ENCODE measurements at regions not wholly inside any gene's neighbourhood (a gene's known extent, or its start where the extent isn't known, plus 50 kb on each side); places are given as distances from the start of the nearest gene placed in this dataset.

GRCh38 chr3:171971919-171972514, 67.4 kb upstream of the FNDC3B start:
- TF ChIP-seq TBP (IDR thresholded peaks at IDR 0.05; ENCODE audit: low read depth, low read length) (no peak), POLR2AphosphoS5 (IDR thresholded peaks at IDR 0.05; ENCODE audit: low read depth, low read length) (no peak), EZH2 (IDR thresholded peaks at IDR 0.05; ENCODE audit: low read depth, low read length, severe bottlenecking) (no peak), RBBP5 (IDR thresholded peaks at IDR 0.05; ENCODE audit: borderline replicate concordance, low read depth, low read length) (no peak), CEBPB (IDR thresholded peaks at IDR 0.05; ENCODE audit: low read depth, low read length) (no peak), RNF2 (IDR thresholded peaks at IDR 0.05; ENCODE audit: borderline replicate concordance, low read depth, low read length, missing control alignments, poor library complexity, severe bottlenecking) (no peak), YY1 (IDR thresholded peaks at IDR 0.05; ENCODE audit: low read depth, low read length) (no peak), CREB1 (IDR thresholded peaks at IDR 0.05) (no peak), CHD2 (IDR thresholded peaks at IDR 0.05; ENCODE audit: low read length) (no peak), TAF7 (optimal IDR thresholded peaks at IDR 0.05; ENCODE audit: borderline replicate concordance, low read depth, low read length) (no peak), BCL11A (IDR thresholded peaks at IDR 0.05; ENCODE audit: low read depth in 2 of 2, low read length in 2 of 2) (no peak)
- 70% methylated on average over 1 of the region's 1 CpG; no CpG with 5 or more reads in 1 of the 2 experiments for WGBS, 2 experiments (ENCODE audit: extremely low coverage in 1 of 2, insufficient coverage in 1 of 2, insufficient read length in 1 of 2, insufficient replicate concordance in 2 of 2, low coverage in 1 of 2, low lambda C conversion rate in 2 of 2, missing lambda C conversion rate in 1 of 2)
- Histone ChIP-seq H3K23ac (ENCODE audit: insufficient read length) (no peak overlapping the region), H3K79me1 (ENCODE audit: low read depth, low read length) (no peaks in the 10 kb centered on the region), H2AFZ (ENCODE audit: low read length) (no peak overlapping the region), H3K4ac (replicated peaks; ENCODE audit: insufficient read length, low read depth, low read length) (no peak overlapping the region), H3K14ac (ENCODE audit: insufficient read length) (no peak overlapping the region), H2BK15ac (ENCODE audit: low read length) (no peak overlapping the region), H3K23me2 (ENCODE audit: low read depth, low read length) (no peaks in the 10 kb centered on the region; the same call in 1 of the 2 replicates), H4K91ac (replicated peaks; ENCODE audit: insufficient read length, low read length) (no peak overlapping the region), H3K4me2 (ENCODE audit: insufficient read depth in 1 of 2, low read depth in 2 of 2, low read length in 2 of 2) (no peak overlapping the region), H4K8ac (ENCODE audit: extremely low read depth, insufficient read depth, low read length) (no peak overlapping the region), H4K5ac (ENCODE audit: insufficient read length, low read depth, low read length) (no peak overlapping the region), H3K18ac (ENCODE audit: extremely low read depth, low read length) (no peak overlapping the region), H3K9me3 (ENCODE audit: insufficient read depth in 2 of 2, low read depth in 1 of 2, low read length in 1 of 2) (no peaks in the 10 kb centered on the region), H2AK5ac (ENCODE audit: low read depth, low read length) (no peak overlapping the region), H3K56ac (replicated peaks; ENCODE audit: insufficient read length, low read depth, low read length) (no peak overlapping the region), H2BK5ac (ENCODE audit: low read depth, low read length) (no peak overlapping the region), H2BK120ac (replicated peaks; ENCODE audit: low read depth, low read length) (no peak overlapping the region), H3K79me2 (ENCODE audit: control insufficient read depth in 1 of 2, insufficient read depth in 2 of 2, low read length in 2 of 2) (no peaks in the 10 kb centered on the region), H3K9ac (replicated peaks in 1 of 4; ENCODE audit: extremely low read depth in 1 of 4, low read depth in 3 of 4, low read length in 3 of 4) (no peak overlapping the region), H3K4me1 (replicated peaks in 1 of 4; ENCODE audit: control insufficient read depth in 3 of 4, insufficient read depth in 4 of 4, low read length in 3 of 4) (no peaks in the 10 kb centered on the region; a peak in 1 of 7 replicates), H2BK20ac (ENCODE audit: low read length) (no peak overlapping the region), H3K27ac (ENCODE audit: low read depth, low read length) (no peak overlapping the region), H3K36me3 (ENCODE audit: control insufficient read depth in 2 of 4, insufficient read depth in 4 of 4, low read length in 3 of 4) (no peaks in the 10 kb centered on the region), H3K4me3 (ENCODE audit: extremely low read depth in 1 of 4, insufficient read depth in 2 of 4, low read depth in 3 of 4, low read length in 4 of 4) (no peak overlapping the region), H4K20me1 (replicated peaks in 1 of 2; ENCODE audit: control insufficient read depth in 1 of 2, insufficient read depth in 2 of 2, low read length in 2 of 2) (no peaks in the 10 kb centered on the region), H2BK12ac (ENCODE audit: low read depth, low read length) (no peak overlapping the region), H3K27me3 (replicated peaks in 1 of 4; ENCODE audit: control insufficient read depth in 3 of 4, extremely low read depth in 1 of 4, insufficient read depth in 3 of 4, low read length in 3 of 4) (no peaks in the 10 kb centered on the region)
- FAIRE-seq (no peak), DNase-seq (ENCODE audit: low read depth in 1 of 2, low spot score in 2 of 2) (no peak)
- ChIA-PET CTCF (ENCODE audit: partially characterized antibody) (interaction anchor here (1.2 kb wide), 1 partner anchor 64 kb away, joined by 4 read pairs; no protein-coding TSS in a partner anchor), POLR2A (ENCODE audit: partially characterized antibody) (no interaction called here)

Data from H1 (cell line).